ENCODE measurements at regions not wholly inside any gene's neighbourhood (a gene's known extent, or its start where the extent isn't known, plus 50 kb on each side); places are given as distances from the start of the nearest gene placed in this dataset.

DNA sequence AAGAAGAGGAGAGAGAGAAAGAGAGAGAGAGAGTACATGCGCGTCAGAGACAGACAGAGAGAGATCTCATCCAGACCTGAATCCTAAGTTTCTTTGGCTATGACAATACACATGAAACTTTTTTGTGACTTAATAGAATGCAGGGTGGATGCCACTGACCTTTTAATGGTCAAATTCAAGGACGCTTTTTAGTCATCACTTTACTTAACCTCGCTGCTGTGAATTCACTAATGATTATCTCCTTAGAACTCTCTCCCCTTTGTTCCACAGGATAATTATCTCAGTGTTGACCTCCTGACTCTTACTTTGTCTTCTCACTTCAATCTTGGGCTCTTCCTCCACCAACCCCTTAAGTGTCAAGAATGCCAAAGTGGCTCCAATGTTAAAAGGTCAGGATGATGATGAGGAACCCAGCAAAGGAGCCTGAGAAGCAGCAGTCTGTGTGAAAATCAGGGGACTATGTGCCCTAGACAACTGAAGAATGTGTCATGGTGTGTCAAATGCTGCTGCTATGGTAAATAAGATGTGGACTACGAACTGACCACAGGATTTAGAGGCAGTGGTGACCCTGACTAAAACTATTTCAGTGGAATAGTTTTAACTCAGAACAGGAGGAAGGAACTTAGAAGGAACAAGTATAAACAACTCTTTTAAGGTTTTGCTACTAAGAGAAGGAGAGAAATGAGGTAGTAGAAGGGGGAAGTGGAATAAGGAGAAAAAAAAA is 382.1 kb downstream of the ZEB2 start:
- no peak overlapping the region for H3K4me3 ChIP-seq (ENCODE audit: low read depth, low read length)
- TF ChIP-seq, protein P1, sequence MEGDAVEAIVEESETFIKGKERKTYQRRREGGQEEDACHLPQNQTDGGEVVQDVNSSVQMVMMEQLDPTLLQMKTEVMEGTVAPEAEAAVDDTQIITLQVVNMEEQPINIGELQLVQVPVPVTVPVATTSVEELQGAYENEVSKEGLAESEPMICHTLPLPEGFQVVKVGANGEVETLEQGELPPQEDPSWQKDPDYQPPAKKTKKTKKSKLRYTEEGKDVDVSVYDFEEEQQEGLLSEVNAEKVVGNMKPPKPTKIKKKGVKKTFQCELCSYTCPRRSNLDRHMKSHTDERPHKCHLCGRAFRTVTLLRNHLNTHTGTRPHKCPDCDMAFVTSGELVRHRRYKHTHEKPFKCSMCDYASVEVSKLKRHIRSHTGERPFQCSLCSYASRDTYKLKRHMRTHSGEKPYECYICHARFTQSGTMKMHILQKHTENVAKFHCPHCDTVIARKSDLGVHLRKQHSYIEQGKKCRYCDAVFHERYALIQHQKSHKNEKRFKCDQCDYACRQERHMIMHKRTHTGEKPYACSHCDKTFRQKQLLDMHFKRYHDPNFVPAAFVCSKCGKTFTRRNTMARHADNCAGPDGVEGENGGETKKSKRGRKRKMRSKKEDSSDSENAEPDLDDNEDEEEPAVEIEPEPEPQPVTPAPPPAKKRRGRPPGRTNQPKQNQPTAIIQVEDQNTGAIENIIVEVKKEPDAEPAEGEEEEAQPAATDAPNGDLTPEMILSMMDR (IDR thresholded peaks at IDR 0.05; ENCODE audit: low read depth, low read length), result no peak

DNA sequence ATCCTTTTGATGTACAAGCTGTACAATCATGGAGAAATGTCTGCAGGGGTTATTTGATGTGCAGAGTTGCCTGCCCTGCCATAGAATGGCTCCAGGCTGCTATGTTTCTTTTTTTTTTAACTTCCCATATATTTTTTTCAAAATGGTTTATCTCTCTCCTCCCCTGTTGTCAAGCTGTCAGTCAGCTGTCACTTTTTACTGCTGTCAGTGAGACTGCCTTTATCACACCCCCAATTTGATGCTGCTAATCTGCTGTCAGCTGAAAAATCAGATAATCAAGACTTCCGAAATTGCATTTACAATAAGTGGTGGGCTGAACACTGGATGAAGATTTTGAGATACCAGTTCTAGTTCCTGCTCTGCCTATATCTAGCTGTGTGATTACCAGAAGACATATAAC is 382.6 kb downstream of the ZEB2 start:
- TF ChIP-seq, protein P1 (IDR thresholded peaks at IDR 0.05; ENCODE audit: low read depth, low read length), result no peak
- no peak overlapping the region for H3K4me3 ChIP-seq (ENCODE audit: low read depth, low read length)

DNA sequence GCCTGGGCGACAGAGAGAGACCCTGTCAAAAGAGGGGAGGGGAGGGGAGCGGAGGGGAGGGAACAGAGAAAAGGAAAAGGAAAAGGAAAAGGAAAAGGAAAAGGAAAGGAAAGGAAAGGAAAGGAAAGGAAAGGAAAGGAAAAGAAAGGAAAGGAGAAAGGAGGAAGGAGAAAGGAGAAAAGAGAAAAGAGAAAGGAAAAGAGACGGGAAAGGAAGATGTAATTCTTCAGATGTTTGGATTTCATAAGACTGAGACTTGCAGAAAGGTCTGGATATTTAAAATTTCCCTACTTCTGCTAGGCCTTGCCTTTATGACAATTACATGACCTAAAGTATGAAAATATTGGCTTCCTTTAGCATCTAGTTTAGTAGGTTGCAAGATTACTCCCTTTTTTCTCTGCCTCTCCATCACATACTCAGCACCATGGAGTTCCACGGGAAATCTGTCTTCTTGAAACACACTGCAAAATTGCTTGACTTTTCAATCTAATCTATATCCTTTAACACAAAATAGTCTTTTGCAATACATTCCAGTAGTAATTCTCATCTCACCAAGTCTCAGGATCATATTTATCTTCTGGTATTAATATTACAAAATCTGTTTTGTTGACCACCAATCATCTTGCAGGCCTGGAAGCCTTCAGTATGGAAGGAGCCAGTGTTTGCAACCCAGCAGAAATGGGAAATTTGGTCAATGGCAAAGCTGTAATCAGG is 383.5 kb downstream of the ZEB2 start:
- H3K4me3 ChIP-seq (ENCODE audit: low read depth, low read length), result no peak overlapping the region
- TF ChIP-seq, protein P1 (IDR thresholded peaks at IDR 0.05; ENCODE audit: low read depth, low read length), result no peak

DNA sequence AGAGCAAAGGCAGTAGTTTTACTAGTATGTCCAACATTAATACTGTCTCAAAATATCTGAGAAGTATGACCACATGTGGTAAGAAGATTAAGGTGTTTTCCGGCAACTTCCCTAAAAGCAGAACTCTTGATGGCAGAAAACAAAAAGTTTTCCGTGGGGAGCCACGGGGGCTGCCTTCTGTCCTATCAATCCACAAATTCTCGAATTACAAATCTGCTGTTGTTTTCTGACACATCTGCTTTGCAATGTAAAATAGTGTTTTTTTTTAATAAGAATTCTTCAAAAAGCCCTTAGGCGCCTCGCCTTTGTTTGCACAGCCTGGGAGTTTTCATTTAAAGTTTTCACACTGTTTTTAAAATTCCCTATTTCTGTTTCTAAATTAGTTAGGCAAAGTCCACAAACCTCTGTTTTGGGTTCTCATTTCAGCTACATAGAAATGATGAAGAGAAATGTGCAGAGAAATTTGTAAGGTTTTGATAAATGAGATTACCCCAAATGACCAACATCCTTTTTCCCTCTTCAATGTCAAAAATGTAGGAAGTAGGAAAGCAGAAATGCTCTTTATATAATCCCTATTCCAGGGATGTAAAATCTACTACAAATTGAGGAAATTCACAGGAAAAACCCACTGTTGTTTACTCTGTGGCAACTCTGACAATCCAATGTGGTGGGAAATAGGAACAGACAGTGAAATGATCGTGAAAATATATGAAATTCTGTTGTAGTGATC is 385.8 kb downstream of the ZEB2 start:
- TF ChIP-seq, protein P1 (IDR thresholded peaks at IDR 0.05; ENCODE audit: low read depth, low read length), result no peak
- H3K4me3 ChIP-seq (ENCODE audit: low read depth, low read length), result no peak overlapping the region

DNA sequence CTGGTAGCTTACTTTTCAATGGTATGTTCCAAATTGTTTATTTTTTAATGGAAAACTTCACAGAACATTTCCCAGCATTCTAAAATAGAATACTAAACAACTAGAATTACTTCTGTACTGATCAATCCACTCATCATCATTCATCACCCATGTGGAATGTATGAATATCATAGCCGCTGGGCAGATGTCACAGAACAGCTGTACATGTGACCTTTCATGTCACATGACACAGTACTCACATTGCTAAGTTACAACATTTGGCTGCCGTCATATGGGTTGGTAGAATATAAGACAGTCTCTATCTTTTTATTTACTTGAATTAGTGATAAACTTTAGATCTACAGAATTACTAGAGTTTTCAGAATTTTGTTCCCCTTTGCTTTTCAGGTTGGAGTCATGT is 387.6 kb downstream of the ZEB2 start:
- TF ChIP-seq, protein P1 (IDR thresholded peaks at IDR 0.05; ENCODE audit: low read depth, low read length), result no peak
- no peak overlapping the region for H3K4me3 ChIP-seq (ENCODE audit: low read depth, low read length)

DNA sequence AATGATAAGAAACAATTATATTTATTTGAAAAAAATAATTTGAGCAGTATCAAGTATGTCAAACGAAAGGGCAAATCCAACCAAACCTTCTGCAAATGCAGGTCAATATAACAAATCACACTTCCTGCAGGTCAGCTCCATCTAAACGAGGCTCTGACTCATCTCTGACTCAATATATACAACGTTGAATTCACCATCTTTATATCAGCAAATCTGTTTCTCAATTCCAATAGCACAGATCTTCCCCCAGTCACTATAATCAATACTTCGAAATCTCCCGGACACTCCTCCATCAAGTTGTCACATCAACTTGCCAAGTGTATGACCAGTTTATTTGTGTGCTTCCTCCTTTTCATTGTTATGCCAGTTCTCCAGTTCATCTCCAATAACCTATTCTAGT is 388.9 kb downstream of the ZEB2 start:
- H3K4me3 ChIP-seq (ENCODE audit: low read depth, low read length), result no peak overlapping the region
- TF ChIP-seq, protein P1 (IDR thresholded peaks at IDR 0.05; ENCODE audit: low read depth, low read length), result no peak

DNA sequence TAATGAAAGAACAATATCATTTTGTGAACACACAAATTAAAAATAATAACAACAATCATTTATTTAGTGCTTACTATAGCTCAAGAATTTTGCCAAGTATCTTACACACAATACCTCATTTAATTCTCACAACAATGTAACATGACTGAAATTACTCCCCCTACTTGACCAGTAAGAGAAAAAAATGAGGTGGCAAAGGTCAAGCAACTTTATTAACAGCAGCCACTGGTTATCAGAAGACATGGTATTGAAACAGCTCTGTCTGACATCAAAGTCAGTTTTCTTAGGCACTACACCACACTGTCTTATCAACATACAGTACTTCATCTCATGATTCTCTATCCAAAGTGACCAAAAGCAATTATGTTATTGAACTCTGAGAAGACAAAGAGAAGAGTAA is 389.4 kb downstream of the ZEB2 start:
- TF ChIP-seq, protein P1 (IDR thresholded peaks at IDR 0.05; ENCODE audit: low read depth, low read length), result no peak
- no peak overlapping the region for H3K4me3 ChIP-seq (ENCODE audit: low read depth, low read length)
